PC-9 (cell line): ENCODE measurements at regions not wholly inside any gene's neighbourhood (a gene's known extent, or its start where the extent isn't known, plus 50 kb on each side); places are given as distances from the start of the nearest gene placed in this dataset.

Experiments
- BruUV-seq: library from RNA; stranded (reverse); fragments of 400-500 nt; replicated peaks from 2 replicates; lab custom pipeline; 2021; lab: Mats Ljungman, UMichigan
- CTCF ChIA-PET: fragments of 300-600 bp; sonication (Branson Sonifier 250); formaldehyde crosslinking; loops from one replicate; lab custom pipeline; 2022; ENCODE audit warnings: antibody characterized with exemption; lab: Charles Lee
- POLR2A ChIA-PET: fragments of 300-600 bp; sonication (Branson Sonifier 250); formaldehyde crosslinking; loops from one replicate; lab custom pipeline; 2022; ENCODE audit warnings: antibody characterized with exemption; ENCODE audit not compliant: unreplicated experiment; lab: Charles Lee
- DNase-seq, 2 experiments: peaks; one replicate each; pipeline versions ENCODE4 v3.0.0 to v3.0.0-alpha.2; 2015 to 2022; ENCODE audit warnings: mixed read lengths in 1 of 2
- H2AFZ ChIP-seq: fragments of 200-600 bp; sonication (generic); 2 replicates; pipeline ENCODE4 v1.8.1; 2017; ENCODE audit warnings: antibody characterized with exemption
- H3F3A ChIP-seq: fragments of 200-600 bp; sonication (generic); 2 replicates; pipeline ENCODE4 v1.8.1; 2017; ENCODE audit warnings: antibody characterized with exemption, mild to moderate bottlenecking, low read depth; ENCODE audit not compliant: insufficient read depth
- H3K27ac ChIP-seq: fragments of 200-600 bp; sonication (generic); 2 replicates; pipeline ENCODE4 v1.6.1; 2016; ENCODE audit warnings: mixed run types
- H3K27me3 ChIP-seq: fragments of 200-600 bp; sonication (generic); 2 replicates; pipeline ENCODE4 v1.6.1; 2016; ENCODE audit warnings: low read depth, mixed run types; ENCODE audit not compliant: insufficient read depth
- H3K36me3 ChIP-seq: fragments of 200-600 bp; sonication (generic); 2 replicates; pipeline ENCODE4 v1.6.1; 2016; ENCODE audit warnings: low read depth, mixed run types
- H3K4me1 ChIP-seq: fragments of 200-600 bp; sonication (generic); replicated peaks from 2 replicates; pipeline ENCODE4 v1.6.1; 2016; ENCODE audit warnings: mixed run types; ENCODE audit not compliant: insufficient read depth
- H3K4me2 ChIP-seq: fragments of 200-600 bp; sonication (generic); 2 replicates; pipeline ENCODE4 v1.6.1; 2017; ENCODE audit warnings: mixed run types
- H3K4me3 ChIP-seq: fragments of 200-600 bp; sonication (generic); 2 replicates; pipeline ENCODE4 v1.6.1; 2016; ENCODE audit warnings: mixed run types
- H3K79me2 ChIP-seq: fragments of 200-600 bp; sonication (generic); 2 replicates; pipeline ENCODE4 v1.6.1; 2017; ENCODE audit warnings: low read depth, mixed run types
- H3K9me2 ChIP-seq: fragments of 200-600 bp; sonication (generic); 2 replicates; pipeline ENCODE4 v1.8.1; 2017; ENCODE audit warnings: mild to moderate bottlenecking; ENCODE audit not compliant: insufficient read depth
- H3K9me3 ChIP-seq: fragments of 200-600 bp; sonication (generic); 2 replicates; pipeline ENCODE4 v1.8.1; 2016; ENCODE audit warnings: low read depth; ENCODE audit not compliant: insufficient read depth
- H4K20me1 ChIP-seq: fragments of 200-600 bp; sonication (generic); 2 replicates; pipeline ENCODE4 v1.8.1; 2017; ENCODE audit not compliant: insufficient read depth
- EZH2 ChIP-seq: fragments of 200-600 bp; sonication (generic); IDR thresholded peaks from 2 replicates; pipeline ENCODE4 v1.8.0; 2017; ENCODE audit warnings: antibody characterized with exemption, low read depth
- intact Hi-C: fragments of 100-400 bp; cut with micrococcal nuclease; formaldehyde crosslinking; loops from one replicate; pipeline ENCODE4 v1.10.0; 2022; ENCODE audit not compliant: unreplicated experiment
- TF ChIP-seq, protein P1 (sequence below): fragments of 200-600 bp; sonication (generic); conservative IDR thresholded peaks from 2 replicates; pipeline ENCODE4 v1.6.1; 2017; ENCODE audit warnings: mixed run types, antibody characterized with exemption, mild to moderate bottlenecking, moderate library complexity

DNA sequence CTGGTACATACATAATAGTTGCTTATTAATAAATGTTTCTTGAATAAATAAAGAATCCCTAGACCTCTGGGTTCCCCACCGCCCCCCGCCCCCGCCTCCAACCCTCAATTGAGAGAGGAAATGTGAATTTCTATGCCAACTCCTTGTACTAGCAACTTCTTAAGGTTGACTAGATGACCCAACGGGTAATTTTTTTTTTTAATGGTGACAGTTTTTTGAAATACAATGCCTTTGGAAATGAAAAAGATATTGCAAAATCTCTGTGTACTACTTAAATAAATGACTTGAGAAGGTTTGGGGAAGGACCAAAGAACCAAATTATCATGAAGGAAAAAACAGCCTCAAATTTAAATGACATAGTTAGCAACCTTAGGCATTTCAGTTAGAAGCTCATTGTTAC lies 640.3 kb downstream of the TBC1D4 start:
- ChIA-PET POLR2A (no interaction called here), CTCF (no interaction called here)
- no peaks in the 10 kb centered on the region for H3F3A ChIP-seq
- intact Hi-C loops = no loop called here
- H3K79me2 ChIP-seq = no peaks in the 10 kb centered on the region
- H3K4me3 ChIP-seq = no peak overlapping the region
- no peak overlapping the region for H3K4me2 ChIP-seq
- no peaks in the 10 kb centered on the region for H3K4me1 ChIP-seq
- no peaks in the 10 kb centered on the region for H4K20me1 ChIP-seq
- H3K9me3 ChIP-seq = no peaks in the 10 kb centered on the region
- H3K27ac ChIP-seq = no peak overlapping the region
- H3K9me2 ChIP-seq = no peaks in the 10 kb centered on the region
- H3K36me3 ChIP-seq = no peaks in the 10 kb centered on the region
- BruUV-seq = no TSS peak
- no peaks in the 10 kb centered on the region for H3K27me3 ChIP-seq
- DNase-seq = no peak
- no peak for TF ChIP-seq EZH2
- TF ChIP-seq, protein P1, sequence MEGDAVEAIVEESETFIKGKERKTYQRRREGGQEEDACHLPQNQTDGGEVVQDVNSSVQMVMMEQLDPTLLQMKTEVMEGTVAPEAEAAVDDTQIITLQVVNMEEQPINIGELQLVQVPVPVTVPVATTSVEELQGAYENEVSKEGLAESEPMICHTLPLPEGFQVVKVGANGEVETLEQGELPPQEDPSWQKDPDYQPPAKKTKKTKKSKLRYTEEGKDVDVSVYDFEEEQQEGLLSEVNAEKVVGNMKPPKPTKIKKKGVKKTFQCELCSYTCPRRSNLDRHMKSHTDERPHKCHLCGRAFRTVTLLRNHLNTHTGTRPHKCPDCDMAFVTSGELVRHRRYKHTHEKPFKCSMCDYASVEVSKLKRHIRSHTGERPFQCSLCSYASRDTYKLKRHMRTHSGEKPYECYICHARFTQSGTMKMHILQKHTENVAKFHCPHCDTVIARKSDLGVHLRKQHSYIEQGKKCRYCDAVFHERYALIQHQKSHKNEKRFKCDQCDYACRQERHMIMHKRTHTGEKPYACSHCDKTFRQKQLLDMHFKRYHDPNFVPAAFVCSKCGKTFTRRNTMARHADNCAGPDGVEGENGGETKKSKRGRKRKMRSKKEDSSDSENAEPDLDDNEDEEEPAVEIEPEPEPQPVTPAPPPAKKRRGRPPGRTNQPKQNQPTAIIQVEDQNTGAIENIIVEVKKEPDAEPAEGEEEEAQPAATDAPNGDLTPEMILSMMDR = no peak
- H2AFZ ChIP-seq = no peak overlapping the region

DNA sequence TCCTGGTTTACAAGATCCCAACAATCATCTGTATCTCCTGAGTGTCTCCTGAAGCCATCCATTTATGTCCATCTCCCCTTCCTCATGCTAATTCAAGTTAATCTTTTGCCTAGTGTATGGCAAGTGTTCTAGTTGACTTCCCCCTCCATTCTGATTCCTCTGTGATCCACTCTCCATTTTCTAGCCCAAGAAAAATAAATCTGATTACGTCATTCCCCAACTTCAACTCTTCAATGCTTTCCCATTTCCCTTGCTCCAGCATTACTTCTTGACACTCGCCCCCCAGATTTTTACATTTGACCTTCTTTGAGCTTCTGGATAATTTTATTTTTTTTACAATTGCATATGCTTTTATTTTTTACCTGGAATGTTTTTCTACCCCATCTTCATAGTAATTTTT lies 640.8 kb downstream of the TBC1D4 start:
- Histone ChIP-seq H3K27ac (no peak overlapping the region), H3K9me3 (no peaks in the 10 kb centered on the region), H4K20me1 (no peaks in the 10 kb centered on the region), H3F3A (no peaks in the 10 kb centered on the region), H3K4me3 (no peak overlapping the region), H3K4me1 (no peaks in the 10 kb centered on the region), H3K36me3 (no peaks in the 10 kb centered on the region), H3K4me2 (no peak overlapping the region), H2AFZ (no peak overlapping the region), H3K9me2 (no peaks in the 10 kb centered on the region), H3K79me2 (no peaks in the 10 kb centered on the region), H3K27me3 (no peaks in the 10 kb centered on the region)
- CTCF ChIA-PET = no interaction called here
- BruUV-seq = no TSS peak
- intact Hi-C loops = no loop called here
- TF ChIP-seq, protein P1 = no peak
- TF ChIP-seq EZH2 = no peak
- POLR2A ChIA-PET = no interaction called here
- no peak for DNase-seq

DNA sequence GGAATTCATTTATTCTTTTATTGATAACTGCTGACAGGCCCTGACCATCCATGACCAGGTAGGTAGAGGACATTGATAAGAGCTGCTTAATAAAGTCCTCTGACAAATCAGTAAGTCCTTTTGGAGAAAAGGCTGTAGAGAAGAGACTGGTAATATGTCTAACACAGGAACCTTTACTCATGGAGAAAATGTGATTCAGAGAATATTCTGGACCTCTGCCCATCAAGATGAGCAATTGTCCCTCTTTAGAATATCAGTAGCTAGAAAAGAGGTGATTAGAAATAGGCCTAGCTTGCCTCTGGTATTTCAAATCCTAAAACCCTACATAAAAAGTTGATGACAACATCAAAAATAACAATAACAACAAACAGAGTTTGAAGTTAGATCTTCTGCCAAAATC lies 642.3 kb downstream of the TBC1D4 start:
- Histone ChIP-seq H3K4me3 (no peak overlapping the region), H3F3A (no peaks in the 10 kb centered on the region), H3K36me3 (no peaks in the 10 kb centered on the region), H2AFZ (no peak overlapping the region), H3K9me2 (no peaks in the 10 kb centered on the region), H3K4me1 (no peaks in the 10 kb centered on the region), H3K79me2 (no peaks in the 10 kb centered on the region), H3K27me3 (no peaks in the 10 kb centered on the region), H4K20me1 (no peaks in the 10 kb centered on the region), H3K4me2 (no peak overlapping the region), H3K9me3 (no peaks in the 10 kb centered on the region), H3K27ac (no peak overlapping the region)
- intact Hi-C loops = no loop called here
- POLR2A ChIA-PET = no interaction called here
- BruUV-seq = no TSS peak
- DNase-seq = no peak
- CTCF ChIA-PET = no interaction called here
- TF ChIP-seq, protein P1 = no peak
- TF ChIP-seq EZH2 = no peak
